GM23338 (cell line): ENCODE measurements at regions not wholly inside any gene's neighbourhood (a gene's known extent, or its start where the extent isn't known, plus 50 kb on each side); places are given as distances from the start of the nearest gene placed in this dataset.

Experiments used
- ATAC-seq: fragments of 200-7000 bp; cut with Tn5 transposase; 3 replicates; pipeline ENCODE4 v1.9.1; 2020
- DNase-seq: peaks from one replicate; pipeline ENCODE4 v3.0.0-alpha.2; 2015; ENCODE audit warnings: low spot score
- H2AFZ ChIP-seq: fragments of 200-600 bp; sonication (generic); 2 replicates; pipeline ENCODE4 v1.8.0; 2016; ENCODE audit warnings: antibody characterized with exemption, mild to moderate bottlenecking, moderate library complexity
- H3F3A ChIP-seq: fragments of 200-600 bp; sonication (generic); replicated peaks from 2 replicates; pipeline ENCODE4 v1.8.0; 2017; ENCODE audit warnings: antibody characterized with exemption, mixed run types, low read depth
- H3K27ac ChIP-seq: fragments of 200-600 bp; sonication (generic); 2 replicates; pipeline ENCODE4 v1.6.1; 2016; ENCODE audit warnings: low read depth
- H3K27me3 ChIP-seq: fragments of 200-600 bp; sonication (generic); 2 replicates; pipeline ENCODE4 v1.8.0; 2016; ENCODE audit warnings: mild to moderate bottlenecking, mixed run types, moderate library complexity; ENCODE audit not compliant: insufficient read depth
- H3K36me3 ChIP-seq: fragments of 200-600 bp; sonication (generic); 2 replicates; pipeline ENCODE4 v1.8.0; 2016; ENCODE audit warnings: mild to moderate bottlenecking; ENCODE audit not compliant: insufficient read depth
- H3K4me1 ChIP-seq: fragments of 200-600 bp; sonication (generic); 2 replicates; pipeline ENCODE4 v1.8.0; 2016; ENCODE audit warnings: mild to moderate bottlenecking, moderate library complexity; ENCODE audit not compliant: insufficient read depth
- H3K4me2 ChIP-seq: fragments of 200-600 bp; sonication (generic); 2 replicates; pipeline ENCODE4 v1.7.1; 2017; ENCODE audit warnings: mixed run types
- H3K4me3 ChIP-seq: fragments of 200-600 bp; sonication (generic); 2 replicates; pipeline ENCODE4 v1.6.1; 2016; ENCODE audit warnings: mixed run types
- H3K79me2 ChIP-seq: fragments of 200-600 bp; sonication (generic); replicated peaks from 2 replicates; pipeline ENCODE4 v1.8.0; 2017; ENCODE audit warnings: mild to moderate bottlenecking; ENCODE audit not compliant: insufficient read depth
- H3K9me2 ChIP-seq: fragments of 200-600 bp; sonication (generic); 2 replicates; pipeline ENCODE4 v1.8.0; 2017; ENCODE audit not compliant: insufficient read depth
- H4K20me1 ChIP-seq: fragments of 200-600 bp; sonication (generic); replicated peaks from 2 replicates; pipeline ENCODE4 v1.8.0; 2017; ENCODE audit warnings: mild to moderate bottlenecking; ENCODE audit not compliant: insufficient read depth
- H3K27ac Mint-ChIP-seq: 2 replicates; pipeline ENCODE4 v1.8.0; 2020; ENCODE audit warnings: inconsistent platforms, mild to moderate bottlenecking, moderate library complexity, mixed read lengths
- H3K27me3 Mint-ChIP-seq: 3 replicates; pipeline ENCODE4 v1.8.0; 2022; ENCODE audit warnings: low read depth, mild to moderate bottlenecking, moderate library complexity, mixed read lengths, inconsistent platforms; ENCODE audit not compliant: insufficient read depth, poor library complexity
- H3K36me3 Mint-ChIP-seq: 3 replicates; pipeline ENCODE4 v1.8.0; 2021; ENCODE audit warnings: low read depth, mild to moderate bottlenecking, inconsistent platforms, moderate library complexity, mixed read lengths
- H3K4me1 Mint-ChIP-seq: 3 replicates; pipeline ENCODE4 v1.8.0; 2020; ENCODE audit warnings: mild to moderate bottlenecking, inconsistent platforms, mixed read lengths
- H3K4me3 Mint-ChIP-seq: 3 replicates; pipeline ENCODE4 v1.8.0; 2021; ENCODE audit warnings: moderate library complexity, mild to moderate bottlenecking, inconsistent platforms, mixed read lengths
- H3K9me3 Mint-ChIP-seq: 3 replicates; pipeline ENCODE4 v1.8.0; 2020; ENCODE audit warnings: moderate library complexity, mild to moderate bottlenecking, inconsistent platforms, mixed read lengths
- CREB1 ChIP-seq: fragments of 250-450 bp; sonication (Bioruptor Pico); IDR thresholded peaks from 2 replicates; pipeline ENCODE4 v1.5.0; 2020; ENCODE audit warnings: low read depth, mild to moderate bottlenecking, moderate library complexity
- ETS1 ChIP-seq: IDR thresholded peaks from 2 replicates; pipeline ENCODE4 v1.6.1; 2016; ENCODE audit warnings: antibody characterized with exemption
- EZH2 ChIP-seq: fragments of 200-600 bp; sonication (generic); IDR thresholded peaks from one replicate; pipeline ENCODE4 v1.8.0; 2017; ENCODE audit warnings: antibody characterized with exemption, mild to moderate bottlenecking, low read depth; ENCODE audit not compliant: unreplicated experiment
- EZH2phosphoT487 ChIP-seq: fragments of 200-600 bp; sonication (generic); IDR thresholded peaks from one replicate; pipeline ENCODE4 v1.8.1; 2018; ENCODE audit warnings: antibody characterized with exemption; ENCODE audit not compliant: unreplicated experiment
- NANOG ChIP-seq: IDR thresholded peaks from 2 replicates; pipeline ENCODE4 v1.6.1; 2016; ENCODE audit warnings: antibody characterized with exemption, borderline replicate concordance
- POLR2AphosphoS5 ChIP-seq: IDR thresholded peaks from 2 replicates; pipeline ENCODE4 v1.6.1; 2016; ENCODE audit warnings: antibody characterized with exemption, low read depth
- STAT1 ChIP-seq: IDR thresholded peaks from one replicate; pipeline ENCODE4 v1.6.1; 2016; ENCODE audit warnings: antibody characterized with exemption; ENCODE audit not compliant: unreplicated experiment
- ZNF114 ChIP-seq: fragments of 250-450 bp; sonication (Bioruptor Pico); IDR thresholded peaks from 2 replicates; pipeline ENCODE4 v1.5.0; 2020; ENCODE audit warnings: mild to moderate bottlenecking, moderate library complexity
- TF ChIP-seq, protein P1 (sequence below): IDR thresholded peaks from one replicate; pipeline ENCODE4 v1.6.1; 2018; ENCODE audit warnings: antibody characterized with exemption; ENCODE audit not compliant: unreplicated experiment
- TF ChIP-seq, protein P2 (sequence below), 2 experiments: fragments of 200-600 bp in 1 of 2; sonication (generic) in 1 of 2; conservative IDR thresholded peaks; 2 replicates each; pipeline versions ENCODE4 v1.5.1 to v1.6.1; 2016 to 2017; ENCODE audit warnings: antibody characterized with exemption in 2 of 2, low read depth in 2 of 2, mild to moderate bottlenecking in 2 of 2, moderate library complexity in 1 of 2

DNA sequence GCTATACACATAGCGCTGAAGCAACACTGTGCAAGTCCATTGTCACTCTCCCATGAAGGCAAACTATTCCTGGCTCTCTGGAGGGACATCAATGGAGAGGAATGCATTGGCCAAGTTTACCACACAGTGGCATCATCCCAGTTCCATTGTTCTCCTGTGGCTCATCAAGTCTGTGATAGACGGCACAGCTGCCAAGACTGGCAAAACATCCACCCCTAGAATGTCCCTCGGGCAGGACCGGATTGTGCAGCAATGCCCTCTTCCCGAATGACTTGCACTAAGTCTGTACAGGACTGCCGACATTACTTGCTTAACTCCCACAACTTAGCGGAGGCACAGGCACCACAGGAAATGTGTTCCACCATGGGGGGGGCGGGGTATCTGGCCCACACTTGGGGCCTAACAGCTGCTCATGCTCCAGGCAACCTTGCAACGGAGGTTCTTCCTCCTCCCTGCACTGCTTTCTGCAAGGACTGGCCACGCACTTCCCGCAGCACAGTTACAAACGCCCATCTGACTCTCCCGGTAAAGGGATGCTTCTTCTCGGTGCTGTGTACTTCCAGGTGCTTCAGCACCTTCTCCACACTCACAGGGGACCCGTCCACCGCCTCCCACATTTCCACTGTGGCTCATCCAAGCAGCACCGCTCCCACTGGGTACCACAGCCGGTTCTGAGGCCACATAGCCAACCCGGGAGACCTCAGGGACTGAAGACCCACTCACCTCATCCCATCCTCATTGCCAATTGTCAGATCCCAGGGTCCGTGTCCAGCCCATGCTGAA is 1309.6 kb upstream of the RAG2 start (continued):
- TF ChIP-seq, protein P1, sequence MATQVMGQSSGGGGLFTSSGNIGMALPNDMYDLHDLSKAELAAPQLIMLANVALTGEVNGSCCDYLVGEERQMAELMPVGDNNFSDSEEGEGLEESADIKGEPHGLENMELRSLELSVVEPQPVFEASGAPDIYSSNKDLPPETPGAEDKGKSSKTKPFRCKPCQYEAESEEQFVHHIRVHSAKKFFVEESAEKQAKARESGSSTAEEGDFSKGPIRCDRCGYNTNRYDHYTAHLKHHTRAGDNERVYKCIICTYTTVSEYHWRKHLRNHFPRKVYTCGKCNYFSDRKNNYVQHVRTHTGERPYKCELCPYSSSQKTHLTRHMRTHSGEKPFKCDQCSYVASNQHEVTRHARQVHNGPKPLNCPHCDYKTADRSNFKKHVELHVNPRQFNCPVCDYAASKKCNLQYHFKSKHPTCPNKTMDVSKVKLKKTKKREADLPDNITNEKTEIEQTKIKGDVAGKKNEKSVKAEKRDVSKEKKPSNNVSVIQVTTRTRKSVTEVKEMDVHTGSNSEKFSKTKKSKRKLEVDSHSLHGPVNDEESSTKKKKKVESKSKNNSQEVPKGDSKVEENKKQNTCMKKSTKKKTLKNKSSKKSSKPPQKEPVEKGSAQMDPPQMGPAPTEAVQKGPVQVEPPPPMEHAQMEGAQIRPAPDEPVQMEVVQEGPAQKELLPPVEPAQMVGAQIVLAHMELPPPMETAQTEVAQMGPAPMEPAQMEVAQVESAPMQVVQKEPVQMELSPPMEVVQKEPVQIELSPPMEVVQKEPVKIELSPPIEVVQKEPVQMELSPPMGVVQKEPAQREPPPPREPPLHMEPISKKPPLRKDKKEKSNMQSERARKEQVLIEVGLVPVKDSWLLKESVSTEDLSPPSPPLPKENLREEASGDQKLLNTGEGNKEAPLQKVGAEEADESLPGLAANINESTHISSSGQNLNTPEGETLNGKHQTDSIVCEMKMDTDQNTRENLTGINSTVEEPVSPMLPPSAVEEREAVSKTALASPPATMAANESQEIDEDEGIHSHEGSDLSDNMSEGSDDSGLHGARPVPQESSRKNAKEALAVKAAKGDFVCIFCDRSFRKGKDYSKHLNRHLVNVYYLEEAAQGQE: no peak
- TF ChIP-seq CREB1 (CRISPR knock-in tag): no peak
- TF ChIP-seq NANOG: no peak
- TF ChIP-seq EZH2: no peak
- no peak for TF ChIP-seq ZNF114 (CRISPR knock-in tag)

- Mint-ChIP-seq H3K4me1 (no peaks in the 10 kb centered on the region), H3K4me3 (no peak overlapping the region), H3K9me3 (peaks cover 7% of the 10 kb centered on the region; the same call in 2 of the 3 replicates), H3K36me3 (peaks cover 8% of the 10 kb centered on the region; the same call in 2 of the 3 replicates), H3K27me3 (no peaks in the 10 kb centered on the region), H3K27ac (no peak overlapping the region)
- Histone ChIP-seq H3K4me1 (no peaks in the 10 kb centered on the region), H3K9me2 (no peaks in the 10 kb centered on the region), H3K4me2 (no peak overlapping the region), H3K36me3 (0 out of 2 replicates have a peak, but pooled peaks cover 2% of the 10 kb centered on the region), H2AFZ (no peak overlapping the region), H3K27me3 (no peaks in the 10 kb centered on the region), H3K79me2 (no peaks in the 10 kb centered on the region), H4K20me1 (no peaks in the 10 kb centered on the region), H3K27ac (no peak overlapping the region), H3K4me3 (no peak overlapping the region), H3F3A (no peaks in the 10 kb centered on the region)
- DNase-seq: peak; percentile 1
- ATAC-seq: no peak
- TF ChIP-seq ETS1 (no peak), EZH2 (no peak), ZNF114 (CRISPR knock-in tag) (no peak), STAT1 (no peak), EZH2phosphoT487 (no peak), POLR2AphosphoS5 (no peak)
- TF ChIP-seq, protein P2, sequence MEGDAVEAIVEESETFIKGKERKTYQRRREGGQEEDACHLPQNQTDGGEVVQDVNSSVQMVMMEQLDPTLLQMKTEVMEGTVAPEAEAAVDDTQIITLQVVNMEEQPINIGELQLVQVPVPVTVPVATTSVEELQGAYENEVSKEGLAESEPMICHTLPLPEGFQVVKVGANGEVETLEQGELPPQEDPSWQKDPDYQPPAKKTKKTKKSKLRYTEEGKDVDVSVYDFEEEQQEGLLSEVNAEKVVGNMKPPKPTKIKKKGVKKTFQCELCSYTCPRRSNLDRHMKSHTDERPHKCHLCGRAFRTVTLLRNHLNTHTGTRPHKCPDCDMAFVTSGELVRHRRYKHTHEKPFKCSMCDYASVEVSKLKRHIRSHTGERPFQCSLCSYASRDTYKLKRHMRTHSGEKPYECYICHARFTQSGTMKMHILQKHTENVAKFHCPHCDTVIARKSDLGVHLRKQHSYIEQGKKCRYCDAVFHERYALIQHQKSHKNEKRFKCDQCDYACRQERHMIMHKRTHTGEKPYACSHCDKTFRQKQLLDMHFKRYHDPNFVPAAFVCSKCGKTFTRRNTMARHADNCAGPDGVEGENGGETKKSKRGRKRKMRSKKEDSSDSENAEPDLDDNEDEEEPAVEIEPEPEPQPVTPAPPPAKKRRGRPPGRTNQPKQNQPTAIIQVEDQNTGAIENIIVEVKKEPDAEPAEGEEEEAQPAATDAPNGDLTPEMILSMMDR (conservative IDR thresholded peaks at IDR 0.05; ENCODE audit: low read depth in 2 of 2): no peak
Observed at GRCh38 chr11:37905707-37906417, 1307.8 kb upstream of the RAG2 start.
